Activated CD4-positive, alpha-beta T cell treated with anti-CD3 and anti-CD28 coated beads, Interleukin-2, amount 10 ng/mL, durations not matched to agents 24 days and 14 days (primary cell): ENCODE measurements at regions not wholly inside any gene's neighbourhood (a gene's known extent, or its start where the extent isn't known, plus 50 kb on each side); places are given as distances from the start of the nearest gene placed in this dataset.

Experiments used
- DNase-seq: peaks from one replicate; pipeline ENCODE4 v3.0.0; 2022
- H3K27ac Mint-ChIP-seq: one replicate; pipeline ENCODE4 v1.8.0; 2022; ENCODE audit warnings: mild to moderate bottlenecking, mixed read lengths
- H3K27me3 Mint-ChIP-seq: one replicate; pipeline ENCODE4 v1.8.0; 2022; ENCODE audit warnings: mixed read lengths
- H3K36me3 Mint-ChIP-seq: one replicate; pipeline ENCODE4 v1.8.0; 2022; ENCODE audit warnings: low read depth, mild to moderate bottlenecking, mixed read lengths
- H3K4me1 Mint-ChIP-seq: one replicate; pipeline ENCODE4 v1.8.0; 2021; ENCODE audit warnings: mixed read lengths
- H3K4me3 Mint-ChIP-seq: one replicate; pipeline ENCODE4 v1.8.0; 2022; ENCODE audit warnings: mild to moderate bottlenecking, moderate library complexity, mixed read lengths
- H3K9me3 Mint-ChIP-seq: one replicate; pipeline ENCODE4 v1.8.0; 2021; ENCODE audit warnings: mixed read lengths
- intact Hi-C: fragments of 100-400 bp; cut with micrococcal nuclease; formaldehyde crosslinking; loops from one replicate; pipeline ENCODE4 v1.15.1; 2023

DNA sequence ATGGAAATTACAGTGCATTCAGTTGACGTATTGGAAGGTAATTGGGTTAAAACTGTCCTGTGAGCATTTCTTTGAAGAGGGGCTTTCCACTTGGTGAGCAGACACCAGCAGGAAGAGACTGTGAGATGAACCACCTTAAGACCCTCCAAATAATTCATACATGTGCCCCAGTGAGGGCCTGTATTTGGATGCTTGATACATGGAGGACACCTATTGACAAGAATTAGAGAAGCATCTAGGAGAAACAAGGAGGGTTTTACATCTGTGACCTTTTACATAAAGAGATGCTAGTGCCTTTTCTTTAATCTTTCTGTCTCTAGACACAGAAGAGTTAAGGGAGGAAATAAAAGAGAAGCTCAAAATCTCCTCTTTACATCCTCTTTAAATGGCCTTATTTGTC is 1115.3 kb upstream of the IGFBP7 start:
- no peaks in the 10 kb centered on the region for H3K9me3 Mint-ChIP-seq
- no peaks in the 10 kb centered on the region for H3K36me3 Mint-ChIP-seq
- H3K27me3 Mint-ChIP-seq = no peaks in the 10 kb centered on the region
- H3K4me1 Mint-ChIP-seq = no peaks in the 10 kb centered on the region
- DNase-seq = no peak
- H3K4me3 Mint-ChIP-seq = no peak overlapping the region
- H3K27ac Mint-ChIP-seq = no peak overlapping the region
- intact Hi-C loops = no loop called here

DNA sequence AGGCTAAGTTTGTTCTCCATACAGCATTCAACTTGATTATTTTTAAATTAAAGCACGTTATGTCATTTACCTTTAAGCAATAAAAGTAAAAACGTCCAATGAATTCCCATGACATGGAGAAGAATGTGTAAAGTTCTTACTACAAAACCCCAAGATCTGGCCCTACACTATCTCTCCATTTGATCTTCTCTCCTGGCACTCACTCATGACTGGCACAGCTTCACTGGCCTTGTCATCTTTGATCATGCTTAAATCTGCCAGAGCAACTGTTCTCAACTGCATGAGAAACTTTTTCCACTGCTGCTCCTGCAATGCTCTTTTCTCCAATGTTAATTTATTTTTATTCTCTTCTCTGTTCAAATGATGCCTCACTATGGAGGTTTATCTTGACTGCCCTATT is 1109.0 kb upstream of the IGFBP7 start:
- Mint-ChIP-seq H3K36me3 (no peaks in the 10 kb centered on the region), H3K4me1 (no peaks in the 10 kb centered on the region), H3K9me3 (peaks cover 7% of the 10 kb centered on the region), H3K27ac (no peak overlapping the region), H3K27me3 (no peaks in the 10 kb centered on the region), H3K4me3 (no peak overlapping the region)
- DNase-seq = no peak
- intact Hi-C loops = no loop called here

DNA sequence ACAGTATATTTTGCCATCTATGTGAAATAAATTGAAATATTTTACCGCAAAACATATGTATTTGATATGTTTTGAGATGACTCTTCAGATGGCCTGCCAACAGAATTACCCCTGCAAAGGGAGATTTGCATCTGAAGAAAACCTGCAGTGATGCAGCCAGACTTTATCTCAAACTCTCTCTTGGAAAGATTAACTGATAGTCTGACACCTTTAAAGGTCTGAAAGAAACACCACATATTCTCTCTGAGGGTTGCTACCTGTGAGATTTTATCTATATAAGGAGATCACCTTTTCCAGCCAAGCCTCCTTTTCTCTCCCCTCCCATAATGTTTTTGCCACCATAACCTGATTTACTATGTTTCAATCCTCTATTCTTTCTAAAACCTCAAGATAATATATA is 1106.3 kb upstream of the IGFBP7 start:
- no peak overlapping the region for H3K4me3 Mint-ChIP-seq
- H3K27ac Mint-ChIP-seq = no peak overlapping the region
- H3K27me3 Mint-ChIP-seq = no peaks in the 10 kb centered on the region
- no peak for DNase-seq
- intact Hi-C loops = no loop called here
- no peaks in the 10 kb centered on the region for H3K36me3 Mint-ChIP-seq
- peaks cover 8% of the 10 kb centered on the region for H3K9me3 Mint-ChIP-seq
- no peaks in the 10 kb centered on the region for H3K4me1 Mint-ChIP-seq

DNA sequence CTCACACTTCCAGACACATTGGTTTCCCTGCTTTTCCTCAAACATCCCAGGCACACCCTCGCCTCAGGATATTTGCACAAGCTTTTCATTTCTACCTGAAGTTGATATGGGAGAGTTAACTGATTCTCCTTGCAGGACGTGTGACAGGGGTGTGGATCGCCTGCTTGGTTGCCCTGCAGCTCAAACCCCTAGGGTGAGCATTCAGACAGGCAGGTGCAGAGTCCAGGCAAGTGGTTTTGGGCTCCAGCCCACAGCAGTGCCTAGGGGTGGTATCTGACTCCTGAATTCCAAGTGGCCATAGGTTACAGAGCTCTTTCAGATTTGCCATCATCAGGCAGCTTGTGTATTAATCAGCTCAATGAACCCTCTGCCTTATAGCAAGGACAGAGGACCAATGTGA is 1104.2 kb upstream of the IGFBP7 start:
- DNase-seq = no peak
- intact Hi-C loops = no loop called here
- H3K27ac Mint-ChIP-seq = no peak overlapping the region
- H3K4me3 Mint-ChIP-seq = no peak overlapping the region
- H3K36me3 Mint-ChIP-seq = no peaks in the 10 kb centered on the region
- peaks cover 8% of the 10 kb centered on the region for H3K9me3 Mint-ChIP-seq
- no peaks in the 10 kb centered on the region for H3K27me3 Mint-ChIP-seq
- no peaks in the 10 kb centered on the region for H3K4me1 Mint-ChIP-seq

DNA sequence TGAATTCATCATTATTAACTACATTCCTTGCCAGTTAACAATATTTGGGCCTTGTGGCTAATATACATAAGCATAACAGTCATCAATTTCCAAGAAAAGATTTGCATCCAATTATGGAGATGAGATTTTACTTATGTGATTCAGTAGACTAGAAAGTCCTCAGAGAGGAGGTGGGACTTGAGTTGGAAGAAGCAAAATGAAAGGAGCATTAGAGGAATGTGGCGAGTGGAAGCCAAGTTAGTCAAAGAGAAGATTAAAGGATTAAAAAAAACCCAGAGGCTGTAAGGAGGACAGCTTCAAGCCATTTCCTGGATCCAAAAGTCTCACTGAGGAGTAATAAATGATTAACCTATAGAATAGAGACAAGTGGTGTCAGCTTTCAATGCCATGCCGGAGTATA is 1099.4 kb upstream of the IGFBP7 start:
- H3K27me3 Mint-ChIP-seq = no peaks in the 10 kb centered on the region
- peaks cover 3% of the 10 kb centered on the region for H3K9me3 Mint-ChIP-seq
- no peak overlapping the region for H3K27ac Mint-ChIP-seq
- no peak overlapping the region for H3K4me3 Mint-ChIP-seq
- H3K36me3 Mint-ChIP-seq = no peaks in the 10 kb centered on the region
- no peak for DNase-seq
- intact Hi-C loops = no loop called here
- no peaks in the 10 kb centered on the region for H3K4me1 Mint-ChIP-seq

DNA sequence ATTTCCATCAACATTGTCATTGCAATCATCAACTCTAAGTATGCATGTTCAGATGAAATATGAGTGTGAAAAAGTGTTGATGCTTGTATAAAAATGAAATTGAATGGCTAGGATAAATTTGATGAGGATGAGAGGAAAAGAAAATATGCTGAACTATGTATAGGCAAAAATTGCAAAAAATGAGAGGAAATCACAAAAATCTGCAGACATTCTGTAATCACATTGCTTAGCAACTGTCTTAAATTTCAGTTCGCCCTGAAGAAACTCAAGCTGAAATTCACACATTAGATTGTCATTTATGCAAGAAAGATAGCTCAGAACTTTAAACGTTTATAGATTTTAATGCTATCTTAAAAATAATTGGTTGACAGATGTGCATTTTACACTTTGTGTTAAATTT is 1098.8 kb upstream of the IGFBP7 start:
- no peak for DNase-seq
- Mint-ChIP-seq H3K36me3 (no peaks in the 10 kb centered on the region), H3K9me3 (no peaks in the 10 kb centered on the region), H3K27me3 (no peaks in the 10 kb centered on the region), H3K4me3 (no peak overlapping the region), H3K4me1 (no peaks in the 10 kb centered on the region), H3K27ac (no peak overlapping the region)
- intact Hi-C loops = no loop called here

DNA sequence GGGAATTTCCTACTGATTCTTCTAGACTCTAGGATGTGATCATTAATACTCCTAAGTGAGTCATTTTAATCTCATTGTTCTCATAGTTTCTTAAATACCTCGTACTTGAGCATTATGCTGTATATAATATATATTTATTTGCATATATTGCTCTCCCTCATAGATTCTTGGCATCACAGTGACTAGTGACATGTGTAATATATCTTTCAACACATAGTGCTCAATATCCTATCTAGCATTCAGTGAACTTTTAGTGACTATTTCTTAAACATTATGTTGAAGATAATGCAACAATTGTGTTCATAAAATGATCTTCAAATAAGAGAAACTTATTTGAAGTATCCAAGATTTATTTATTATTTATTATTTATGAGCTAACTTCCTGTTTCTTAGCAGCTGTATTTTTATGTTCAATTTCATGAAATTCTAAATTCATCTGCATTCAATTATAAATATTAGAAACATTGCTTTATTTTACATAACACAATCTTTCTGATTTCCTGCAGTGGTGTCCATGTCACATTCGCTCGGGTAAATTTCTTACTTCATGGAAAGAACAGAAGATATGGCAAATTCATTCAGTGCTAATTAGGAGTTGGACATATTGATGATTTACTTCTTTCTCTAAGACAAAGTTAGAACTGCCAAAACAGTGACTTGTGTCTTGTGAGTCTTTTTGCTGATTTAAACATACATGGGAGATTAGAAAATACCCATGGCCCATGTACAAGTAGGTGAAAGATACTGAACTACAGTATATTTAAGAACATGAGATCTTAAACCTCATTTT is 1095.5 kb upstream of the IGFBP7 start:
- H3K27ac Mint-ChIP-seq = no peak overlapping the region
- no peaks in the 10 kb centered on the region for H3K4me1 Mint-ChIP-seq
- no peak for DNase-seq
- H3K4me3 Mint-ChIP-seq = no peak overlapping the region
- no peaks in the 10 kb centered on the region for H3K27me3 Mint-ChIP-seq
- intact Hi-C loops = no loop called here
- no peaks in the 10 kb centered on the region for H3K36me3 Mint-ChIP-seq
- H3K9me3 Mint-ChIP-seq = peaks cover 3% of the 10 kb centered on the region

DNA sequence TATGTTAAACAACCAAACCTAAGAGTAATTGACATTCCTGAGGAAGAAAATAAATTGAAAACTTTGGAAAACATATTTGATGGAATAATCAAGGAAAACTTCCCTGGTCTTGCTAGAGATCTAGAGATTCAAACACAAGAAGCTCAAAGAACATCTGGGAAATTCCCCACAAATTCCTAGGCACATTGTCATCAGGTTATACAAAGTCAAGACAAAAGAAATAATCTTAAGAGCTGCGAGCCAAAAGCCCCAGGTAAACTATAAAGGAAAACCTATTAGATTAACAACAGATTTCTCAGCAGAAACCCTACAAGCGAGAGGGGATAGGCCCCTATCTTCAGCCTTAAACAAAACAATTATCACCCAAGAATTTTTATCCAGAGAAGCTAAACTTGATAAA is 1082.0 kb upstream of the IGFBP7 start:
- Mint-ChIP-seq H3K36me3 (no peaks in the 10 kb centered on the region), H3K27ac (no peak overlapping the region), H3K27me3 (no peaks in the 10 kb centered on the region), H3K4me1 (no peaks in the 10 kb centered on the region), H3K9me3 (no peaks in the 10 kb centered on the region), H3K4me3 (no peak overlapping the region)
- no peak for DNase-seq
- intact Hi-C loops = no loop called here

DNA sequence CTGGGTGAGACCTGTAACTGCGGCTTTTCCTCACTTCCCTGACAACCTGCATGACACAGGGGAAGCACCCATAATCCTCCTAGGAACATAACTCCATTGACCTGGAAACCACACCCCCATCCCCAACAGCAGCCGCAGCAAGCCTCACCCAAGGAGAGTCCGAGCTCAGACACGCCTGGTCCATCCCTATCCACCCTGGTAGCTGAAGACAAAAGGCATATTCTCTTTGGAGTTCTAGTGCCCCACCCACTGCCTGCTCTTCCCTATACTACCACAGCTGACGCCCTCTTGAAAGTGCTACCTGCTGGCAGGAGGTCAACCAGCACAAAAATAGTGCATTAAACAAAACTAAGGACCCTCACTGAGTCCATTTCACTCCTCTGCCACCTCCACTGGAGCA is 1080.9 kb upstream of the IGFBP7 start:
- H3K9me3 Mint-ChIP-seq = no peaks in the 10 kb centered on the region
- H3K4me3 Mint-ChIP-seq = no peak overlapping the region
- DNase-seq = no peak
- no peaks in the 10 kb centered on the region for H3K4me1 Mint-ChIP-seq
- no peaks in the 10 kb centered on the region for H3K36me3 Mint-ChIP-seq
- H3K27ac Mint-ChIP-seq = no peak overlapping the region
- H3K27me3 Mint-ChIP-seq = no peaks in the 10 kb centered on the region
- intact Hi-C loops = no loop called here

DNA sequence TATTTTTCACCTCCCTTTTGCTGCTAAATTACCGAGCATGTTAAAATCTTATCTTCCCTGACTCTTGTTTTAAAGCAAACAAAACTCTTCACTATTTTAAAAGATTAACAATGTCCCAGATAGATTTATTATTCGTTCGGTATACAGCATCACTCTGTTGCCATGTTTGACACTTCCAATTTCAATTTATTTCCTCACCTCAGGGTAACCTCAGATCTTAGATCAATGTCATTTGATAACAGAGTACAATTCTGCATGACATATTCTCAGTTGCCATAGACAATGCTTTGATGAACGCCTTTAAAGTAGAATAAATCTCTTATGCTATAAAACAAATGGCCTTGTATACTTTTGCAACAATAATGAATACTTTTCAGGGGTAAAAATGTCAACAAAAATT is 1078.1 kb upstream of the IGFBP7 start:
- H3K9me3 Mint-ChIP-seq = no peaks in the 10 kb centered on the region
- no peaks in the 10 kb centered on the region for H3K4me1 Mint-ChIP-seq
- no peak overlapping the region for H3K4me3 Mint-ChIP-seq
- intact Hi-C loops = no loop called here
- H3K27me3 Mint-ChIP-seq = no peaks in the 10 kb centered on the region
- no peak overlapping the region for H3K27ac Mint-ChIP-seq
- no peak for DNase-seq
- no peaks in the 10 kb centered on the region for H3K36me3 Mint-ChIP-seq

DNA sequence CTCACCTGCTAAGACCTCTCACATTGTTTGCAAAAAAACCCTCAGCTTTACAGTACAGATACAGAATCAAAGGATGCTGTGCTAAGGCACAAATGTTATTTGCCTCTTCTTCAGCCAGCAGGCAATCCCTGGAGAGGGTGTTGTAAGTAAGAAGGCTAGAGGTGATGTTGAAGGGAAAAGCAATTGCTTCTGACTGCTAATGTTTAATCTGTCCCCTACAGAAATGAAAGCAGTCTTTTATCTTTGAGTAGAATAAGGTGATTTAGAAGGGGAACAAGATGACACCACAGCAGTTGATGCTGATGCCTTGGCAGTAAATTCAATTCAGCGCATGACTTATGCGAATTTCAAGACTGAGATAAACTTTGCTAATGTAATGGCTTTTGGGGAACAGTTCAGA is 1064.8 kb upstream of the IGFBP7 start:
- no peak for DNase-seq
- intact Hi-C loops = no loop called here
- Mint-ChIP-seq H3K4me3 (no peak overlapping the region), H3K27ac (no peak overlapping the region), H3K27me3 (no peaks in the 10 kb centered on the region), H3K36me3 (no peaks in the 10 kb centered on the region), H3K9me3 (no peaks in the 10 kb centered on the region), H3K4me1 (no peaks in the 10 kb centered on the region)

DNA sequence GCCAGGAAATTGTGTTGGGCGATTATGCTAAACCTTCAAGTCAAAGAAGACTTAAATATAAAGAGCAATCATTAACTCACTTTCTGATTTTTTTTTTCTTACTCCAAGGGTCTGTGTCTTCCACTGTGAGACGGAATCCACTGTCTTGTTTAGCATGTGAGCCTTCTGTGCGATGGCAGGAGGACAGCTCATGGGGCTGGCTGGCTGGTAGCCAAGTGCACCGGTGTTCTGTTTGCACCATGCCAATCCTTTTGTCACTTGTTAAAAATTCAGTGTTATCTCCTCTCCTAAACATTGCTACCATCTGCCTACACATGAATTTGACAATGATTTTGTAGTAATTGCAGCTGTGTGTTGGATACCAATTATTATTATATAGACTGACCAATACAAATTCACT is 1056.3 kb upstream of the IGFBP7 start:
- Mint-ChIP-seq H3K27ac (no peak overlapping the region), H3K9me3 (no peaks in the 10 kb centered on the region), H3K27me3 (no peaks in the 10 kb centered on the region), H3K36me3 (no peaks in the 10 kb centered on the region), H3K4me3 (no peak overlapping the region), H3K4me1 (no peaks in the 10 kb centered on the region)
- no peak for DNase-seq
- intact Hi-C loops = no loop called here

DNA sequence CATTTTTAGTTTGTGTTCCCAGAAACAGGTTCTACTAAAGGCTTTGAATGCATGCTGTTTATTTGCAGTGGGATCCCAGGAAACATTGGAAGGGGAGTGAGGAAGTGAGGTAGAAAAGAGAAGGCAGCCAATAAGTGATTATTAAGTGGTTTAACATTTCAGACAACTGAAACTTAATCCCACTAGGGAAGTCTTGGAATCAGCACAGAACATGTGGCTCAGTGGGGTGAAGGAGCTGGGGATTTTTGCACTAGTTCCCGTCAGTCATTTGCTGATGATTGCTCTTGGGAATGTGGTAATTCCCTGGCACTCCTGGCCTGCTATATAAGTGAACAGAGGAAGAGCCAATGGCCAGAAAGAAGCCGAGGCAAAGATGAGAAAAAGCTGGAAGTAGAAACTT is 1053.0 kb upstream of the IGFBP7 start:
- no peaks in the 10 kb centered on the region for H3K27me3 Mint-ChIP-seq
- intact Hi-C loops = no loop called here
- H3K4me3 Mint-ChIP-seq = no peak overlapping the region
- no peak overlapping the region for H3K27ac Mint-ChIP-seq
- DNase-seq = no peak
- H3K9me3 Mint-ChIP-seq = no peaks in the 10 kb centered on the region
- no peaks in the 10 kb centered on the region for H3K4me1 Mint-ChIP-seq
- no peaks in the 10 kb centered on the region for H3K36me3 Mint-ChIP-seq

DNA sequence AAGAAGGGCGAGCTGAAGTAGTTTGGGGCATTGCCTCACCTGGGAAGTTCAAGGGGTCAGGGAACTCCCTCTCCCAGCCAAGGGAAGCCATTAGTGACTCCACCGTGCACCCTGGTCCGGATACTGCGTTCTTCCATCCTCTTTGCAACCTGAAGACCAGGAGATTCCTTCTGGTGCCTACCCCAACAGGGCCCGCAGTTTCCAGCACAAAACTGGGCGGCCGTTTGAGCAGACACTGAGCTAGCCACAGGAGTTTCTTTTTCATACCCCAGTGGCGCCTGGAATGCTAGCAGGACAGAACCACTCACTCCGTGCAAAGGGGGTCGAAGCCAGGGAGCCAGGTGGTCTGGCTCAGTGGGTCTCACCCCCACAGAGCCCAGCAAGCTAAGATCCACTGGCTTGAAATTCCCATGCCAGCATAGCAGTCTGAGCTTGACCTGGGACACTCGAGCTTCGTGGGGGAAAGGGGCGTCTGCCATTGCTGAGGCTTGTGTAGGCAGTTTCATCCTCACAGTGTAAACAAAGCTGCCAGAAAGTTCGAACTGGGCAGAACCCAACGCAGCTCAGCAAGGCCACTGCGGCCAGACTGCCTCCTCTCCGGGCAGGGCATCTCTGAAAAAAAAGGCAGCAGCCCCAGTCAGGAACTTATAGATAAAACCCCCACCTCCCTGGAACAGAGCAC is 1039.4 kb upstream of the IGFBP7 start:
- Mint-ChIP-seq H3K4me1 (no peaks in the 10 kb centered on the region), H3K27me3 (no peaks in the 10 kb centered on the region), H3K36me3 (no peaks in the 10 kb centered on the region), H3K9me3 (peaks cover 14% of the 10 kb centered on the region), H3K4me3 (no peak overlapping the region), H3K27ac (no peak overlapping the region)
- DNase-seq = no peak
- intact Hi-C loops = no loop called here

DNA sequence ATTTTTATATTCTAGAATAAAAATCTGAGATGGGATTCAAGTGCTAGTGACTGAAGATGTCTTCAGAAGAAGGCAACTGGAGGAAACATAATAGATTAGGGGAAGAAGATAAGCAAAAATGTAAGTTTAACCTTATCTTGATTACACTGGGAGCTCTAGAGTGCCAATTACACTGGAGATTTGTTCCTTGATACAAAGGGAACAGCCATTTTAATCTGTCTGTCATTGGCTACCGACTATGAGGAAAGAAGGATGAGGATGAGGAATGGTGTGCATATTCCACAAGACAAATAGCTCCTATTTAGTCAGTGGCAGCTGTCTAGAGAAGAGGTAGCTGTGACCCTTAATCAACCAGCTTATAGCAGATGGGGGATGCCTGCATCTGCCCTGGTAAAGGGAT is 1034.5 kb upstream of the IGFBP7 start:
- no peak for DNase-seq
- intact Hi-C loops = no loop called here
- no peaks in the 10 kb centered on the region for H3K36me3 Mint-ChIP-seq
- H3K9me3 Mint-ChIP-seq = no peaks in the 10 kb centered on the region
- no peaks in the 10 kb centered on the region for H3K27me3 Mint-ChIP-seq
- H3K4me3 Mint-ChIP-seq = no peak overlapping the region
- H3K4me1 Mint-ChIP-seq = no peaks in the 10 kb centered on the region
- H3K27ac Mint-ChIP-seq = no peak overlapping the region
